Gastroesophageal sphincter (tissue), 4 donors: ENCODE measurements at regions not wholly inside any gene's neighbourhood (a gene's known extent, or its start where the extent isn't known, plus 50 kb on each side); places are given as distances from the start of the nearest gene placed in this dataset.

Experiments
- ATAC-seq: fragments of 150-250 bp; one replicate; pipeline ENCODE4 v1.9.1; 2016; ENCODE audit warnings: mild to moderate bottlenecking, moderate library complexity
- H3K27ac ChIP-seq, 4 donors: fragments of 200-600 bp; sonication (generic) in 3 of 4; 1 replicate in 3 of 4; 2 replicates in 1 of 4; pipeline ENCODE4 v1.5.1; 2016 to 2019
- H3K27me3 ChIP-seq: fragments of 200-600 bp; sonication (generic); one replicate; pipeline ENCODE4 v1.5.1; 2019
- H3K36me3 ChIP-seq, 2 donors: fragments of 200-600 bp; sonication (generic); one replicate each; pipeline ENCODE4 v1.5.1; 2019; ENCODE audit warnings: control low read depth in 1 of 2
- H3K4me1 ChIP-seq, 3 donors: fragments of 200-600 bp; sonication (generic); 1 replicate in 2 of 3; 2 replicates in 1 of 3; pipeline ENCODE4 v1.5.1; 2016 to 2019; ENCODE audit warnings: control low read depth in 2 of 3
- H3K4me3 ChIP-seq, 2 donors: fragments of 200-600 bp; sonication (generic); one replicate each; pipeline ENCODE4 v1.5.1; 2019; ENCODE audit warnings: mild to moderate bottlenecking in 1 of 2, moderate library complexity in 1 of 2
- H3K9me3 ChIP-seq, 3 donors: fragments of 200-600 bp; sonication (generic); one replicate each; pipeline ENCODE4 v1.5.1; 2017 to 2019; ENCODE audit warnings: control low read depth in 2 of 3
- CTCF ChIP-seq, 4 experiments: fragments of 200-600 bp in 2 of 4; fragments of 450-650 bp in 2 of 4; sonication (generic) in 1 of 4; IDR thresholded peaks; one replicate each; pipeline ENCODE4 v1.5.1; 2017 to 2019; ENCODE audit warnings: antibody characterized with exemption in 4 of 4, mild to moderate bottlenecking in 2 of 4, moderate library complexity in 2 of 4
- EP300 ChIP-seq: sonication (generic); formaldehyde crosslinking; IDR thresholded peaks from one replicate; pipeline ENCODE4 v1.6.1; 2017; ENCODE audit warnings: antibody characterized with exemption, mild to moderate bottlenecking
- POLR2A ChIP-seq, 2 donors: fragments of 450-650 bp; IDR thresholded peaks; one replicate each; pipeline ENCODE4 v1.6.1; 2017; ENCODE audit warnings: antibody characterized with exemption in 2 of 2, mild to moderate bottlenecking in 2 of 2, moderate library complexity in 1 of 2
- POLR2AphosphoS5 ChIP-seq: sonication (generic); formaldehyde crosslinking; IDR thresholded peaks from one replicate; pipeline ENCODE4 v1.6.1; 2017; ENCODE audit warnings: antibody characterized with exemption
- WGBS, 2 donors: methylation state at CpG; one replicate each; pipeline ENCODE4 v1.1.5; 2018; ENCODE audit warnings: low coverage in 1 of 2; 5-methylcytosine and 5-hydroxymethylcytosine counted together

GRCh38 chr4:135963009-135963408 is 1569.3 kb downstream of the PCDH18 start:
- Histone ChIP-seq H3K36me3 (no peaks in the 10 kb centered on the region), H3K27me3 (no peaks in the 10 kb centered on the region), H3K4me3 (no peak overlapping the region), H3K9me3 (no peaks in the 10 kb centered on the region), H3K27ac (no peak overlapping the region), H3K4me1 (no peaks in the 10 kb centered on the region)
- TF ChIP-seq EP300 (no peak), POLR2AphosphoS5 (no peak), POLR2A (IDR thresholded peaks at IDR 0.05) (no peak), CTCF (IDR thresholded peaks at IDR 0.05) (no peak)
- ATAC-seq = no peak
- WGBS, 2 donors = 53 to 60% methylated on average over 1 of the region's 1 CpG

GRCh38 chr4:135949931-135950330 is 1582.4 kb downstream of the PCDH18 start:
- 51 to 61% methylated on average over 3 of the region's 3 CpGs for WGBS, 2 donors
- Histone ChIP-seq H3K4me1 (no peaks in the 10 kb centered on the region), H3K27ac (no peak overlapping the region), H3K36me3 (no peaks in the 10 kb centered on the region), H3K9me3 (no peaks in the 10 kb centered on the region), H3K4me3 (no peak overlapping the region), H3K27me3 (no peaks in the 10 kb centered on the region)
- no peak for ATAC-seq
- TF ChIP-seq EP300 (no peak), POLR2AphosphoS5 (no peak), CTCF (IDR thresholded peaks at IDR 0.05) (no peak), POLR2A (IDR thresholded peaks at IDR 0.05) (no peak)

- 69 to 90% methylated on average over 1 of the region's 1 CpG for WGBS, 2 donors
Measured at GRCh38 chr4:135948797-135949196, 1583.5 kb downstream of the PCDH18 start.

GRCh38 chr4:135941671-135942070 is 1590.6 kb downstream of the PCDH18 start:
- no peaks in the 10 kb centered on the region for H3K9me3 ChIP-seq
- 72 to 91% methylated on average over 2 of the region's 2 CpGs for WGBS, 2 donors
- H3K27me3 ChIP-seq = no peaks in the 10 kb centered on the region

More at GRCh38 chr4:135948797-135949196, 1583.5 kb downstream of the PCDH18 start:
- H3K27me3 ChIP-seq = no peaks in the 10 kb centered on the region
- no peaks in the 10 kb centered on the region for H3K36me3 ChIP-seq
- no peaks in the 10 kb centered on the region for H3K4me1 ChIP-seq
- TF ChIP-seq CTCF (IDR thresholded peaks at IDR 0.05) (no peak), EP300 (no peak), POLR2AphosphoS5 (no peak), POLR2A (IDR thresholded peaks at IDR 0.05) (no peak)
- H3K4me3 ChIP-seq = no peak overlapping the region
- no peak for ATAC-seq
- no peaks in the 10 kb centered on the region for H3K9me3 ChIP-seq
- H3K27ac ChIP-seq = no peak overlapping the region

GRCh38 chr4:135934026-135934425 is 1598.3 kb downstream of the PCDH18 start:
- ATAC-seq = no peak
- Histone ChIP-seq H3K4me3 (no peak overlapping the region), H3K4me1 (no peaks in the 10 kb centered on the region), H3K36me3 (no peaks in the 10 kb centered on the region), H3K27me3 (no peaks in the 10 kb centered on the region), H3K27ac (no peak overlapping the region), H3K9me3 (peaks cover 0 to 5% (median 0%) of the 10 kb centered on the region in 3 donors)
- TF ChIP-seq EP300 (no peak), POLR2A (IDR thresholded peaks at IDR 0.05) (no peak), POLR2AphosphoS5 (no peak), CTCF (IDR thresholded peaks at IDR 0.05) (no peak)
- WGBS, 2 donors = 23 to 40% methylated on average over 1 of the region's 1 CpG

More at GRCh38 chr4:135941671-135942070, 1590.6 kb downstream of the PCDH18 start:
- Histone ChIP-seq H3K4me3 (no peak overlapping the region), H3K4me1 (no peaks in the 10 kb centered on the region), H3K36me3 (no peaks in the 10 kb centered on the region), H3K27ac (no peak overlapping the region)
- TF ChIP-seq POLR2A (IDR thresholded peaks at IDR 0.05) (no peak), EP300 (no peak)
- ATAC-seq = no peak
